Fibroblast of gingiva (primary cell): ENCODE measurements at regions not wholly inside any gene's neighbourhood (a gene's known extent, or its start where the extent isn't known, plus 50 kb on each side); places are given as distances from the start of the nearest gene placed in this dataset.
A peak's percentile ranks its signal among the peaks of the same experiment; 100 is the strongest.
"Not testable (repeated sequence)": the region's sequence is repeated elsewhere in the genome, so short reads cannot be mapped to it uniquely, and the experiment has no call there.

ENCODE experiments used
- DNase-seq: peaks from one replicate; pipeline ENCODE4 v3.0.0-alpha.2; 2011; ENCODE audit warnings: low read depth

GRCh38 chr11:38582151-38582550 lies 1984.1 kb upstream of the RAG2 start:
- no peak for DNase-seq

GRCh38 chr11:38577769-38578168 lies 1979.7 kb upstream of the RAG2 start:
- no peak for DNase-seq

GRCh38 chr11:38562562-38562961 lies 1964.5 kb upstream of the RAG2 start:
- no peak for DNase-seq

- peak; percentile 40 for DNase-seq
Measured at GRCh38 chr11:38553148-38553547, 1955.1 kb upstream of the RAG2 start.

- no peak for DNase-seq
Measured at GRCh38 chr11:38547462-38547861, 1949.4 kb upstream of the RAG2 start.

GRCh38 chr11:38543986-38544385 lies 1946.0 kb upstream of the RAG2 start:
- no peak for DNase-seq

GRCh38 chr11:38543311-38543710 lies 1945.3 kb upstream of the RAG2 start:
- DNase-seq = peak; percentile 83

GRCh38 chr11:38538866-38539680 lies 1941.0 kb upstream of the RAG2 start:
- no peak for DNase-seq

GRCh38 chr11:38530226-38530625 lies 1932.2 kb upstream of the RAG2 start:
- no peak for DNase-seq

- DNase-seq = no peak
Measured at GRCh38 chr11:38524945-38525344, 1926.9 kb upstream of the RAG2 start.

GRCh38 chr11:38517991-38518390 lies 1920.0 kb upstream of the RAG2 start:
- DNase-seq = no peak

GRCh38 chr11:38512830-38513229 lies 1914.8 kb upstream of the RAG2 start:
- DNase-seq = not testable (repeated sequence)

- DNase-seq = no peak
Measured at GRCh38 chr11:38510041-38510440, 1912.0 kb upstream of the RAG2 start.

- DNase-seq = no peak
Measured at GRCh38 chr11:38503876-38504275, 1905.8 kb upstream of the RAG2 start.

- no peak for DNase-seq
Measured at GRCh38 chr11:38498721-38499120, 1900.7 kb upstream of the RAG2 start.

- DNase-seq = no peak
Measured at GRCh38 chr11:38491986-38492385, 1894.0 kb upstream of the RAG2 start.

GRCh38 chr11:38481391-38481790 lies 1883.4 kb upstream of the RAG2 start:
- no peak for DNase-seq

- DNase-seq = no peak
Measured at GRCh38 chr11:38476808-38477575, 1879.0 kb upstream of the RAG2 start.

GRCh38 chr11:38461751-38462150 lies 1863.7 kb upstream of the RAG2 start:
- no peak for DNase-seq

GRCh38 chr11:38460896-38461295 lies 1862.9 kb upstream of the RAG2 start:
- DNase-seq = peak; percentile 75

GRCh38 chr11:38460429-38460828 lies 1862.4 kb upstream of the RAG2 start:
- peak; percentile 5 for DNase-seq

GRCh38 chr11:38456371-38456770 lies 1858.3 kb upstream of the RAG2 start:
- no peak for DNase-seq

- DNase-seq = no peak
Measured at GRCh38 chr11:38448284-38448683, 1850.2 kb upstream of the RAG2 start.
